ENCODE measurements at regions not wholly inside any gene's neighbourhood (a gene's known extent, or its start where the extent isn't known, plus 50 kb on each side); places are given as distances from the start of the nearest gene placed in this dataset.

GRCh38 chr6:40056865-40057264 is 122.6 kb upstream of the MOCS1 start:
- no peak overlapping the region for H3K4me3 ChIP-seq (replicated peaks; ENCODE audit: low read depth, low read length)
- TF ChIP-seq CTCF (IDR thresholded peaks at IDR 0.05; ENCODE audit: low read length, missing control alignments): no peak
- DNase-seq (ENCODE audit: low read depth): no peak

GRCh38 chr6:40054602-40055001 is 120.3 kb upstream of the MOCS1 start:
- no peak for DNase-seq (ENCODE audit: low read depth)
- H3K4me3 ChIP-seq (replicated peaks; ENCODE audit: low read depth, low read length): no peak overlapping the region
- no peak for TF ChIP-seq CTCF (IDR thresholded peaks at IDR 0.05; ENCODE audit: low read length, missing control alignments)

- no peak for TF ChIP-seq CTCF (IDR thresholded peaks at IDR 0.05; ENCODE audit: low read length, missing control alignments)
- DNase-seq (ENCODE audit: low read depth): no peak
- no peak overlapping the region for H3K4me3 ChIP-seq (replicated peaks; ENCODE audit: low read depth, low read length)
These were observed 119.9 kb upstream of the MOCS1 start for GRCh38 chr6:40054186-40054585.

- no peak overlapping the region for H3K4me3 ChIP-seq (replicated peaks; ENCODE audit: low read depth, low read length)
- no peak for DNase-seq (ENCODE audit: low read depth)
- no peak for TF ChIP-seq CTCF (IDR thresholded peaks at IDR 0.05; ENCODE audit: low read length, missing control alignments)
These were observed 114.9 kb upstream of the MOCS1 start for GRCh38 chr6:40049128-40049527.

DNA sequence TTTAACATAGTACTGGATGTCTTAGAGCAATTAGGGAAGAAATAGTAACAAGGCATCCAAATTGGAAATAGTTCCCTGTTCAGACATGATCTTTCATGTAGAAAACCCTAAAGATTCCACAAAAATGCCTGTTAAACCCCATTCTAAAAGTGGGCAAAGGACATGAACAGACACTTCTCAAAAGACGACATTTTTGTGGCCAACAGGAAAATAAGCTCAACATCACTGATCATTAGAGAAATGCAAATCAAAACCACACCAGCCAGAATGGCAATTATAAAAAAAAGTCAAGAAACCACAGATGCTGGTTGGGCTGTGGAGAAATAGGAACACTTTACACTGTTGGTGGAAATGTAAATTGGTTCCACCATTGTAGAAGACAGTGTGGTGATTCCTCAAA is 109.9 kb upstream of the MOCS1 start:
- TF ChIP-seq CTCF (IDR thresholded peaks at IDR 0.05; ENCODE audit: low read length, missing control alignments): no peak
- no peak for DNase-seq (ENCODE audit: low read depth)

GRCh38 chr6:40042232-40042631 is 108.0 kb upstream of the MOCS1 start:
- H3K4me3 ChIP-seq (replicated peaks; ENCODE audit: low read depth, low read length): no peak overlapping the region
- TF ChIP-seq CTCF (IDR thresholded peaks at IDR 0.05; ENCODE audit: low read length, missing control alignments): no peak
- DNase-seq (ENCODE audit: low read depth): no peak

More for the DNA sequence above, 109.9 kb upstream of the MOCS1 start:
- no peak overlapping the region for H3K4me3 ChIP-seq (replicated peaks; ENCODE audit: low read depth, low read length)

DNA sequence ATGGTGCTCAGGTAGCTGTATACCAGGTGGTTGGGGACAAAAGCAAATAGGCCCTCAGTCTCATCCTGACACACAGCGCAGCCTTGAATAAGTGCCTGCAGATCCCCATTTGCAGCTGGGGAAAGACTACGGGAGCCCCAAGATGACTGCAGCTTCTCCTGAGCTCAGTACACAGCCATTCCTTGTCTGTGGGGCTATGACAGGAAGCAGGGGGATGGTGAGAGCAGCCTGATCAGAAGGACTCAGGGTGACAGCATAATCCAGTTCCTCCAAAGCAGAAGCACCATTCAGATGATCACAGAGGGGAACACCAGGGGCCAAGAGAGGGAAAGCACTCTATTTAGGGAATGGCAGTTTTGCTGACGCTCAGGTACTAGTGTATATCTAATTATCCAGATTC is 104.8 kb upstream of the MOCS1 start:
- TF ChIP-seq CTCF (IDR thresholded peaks at IDR 0.05; ENCODE audit: low read length, missing control alignments): no peak
- no peak overlapping the region for H3K4me3 ChIP-seq (replicated peaks; ENCODE audit: low read depth, low read length)
- DNase-seq (ENCODE audit: low read depth): no peak
